ENCODE measurements at regions not wholly inside any gene's neighbourhood (a gene's known extent, or its start where the extent isn't known, plus 50 kb on each side); places are given as distances from the start of the nearest gene placed in this dataset.

DNA sequence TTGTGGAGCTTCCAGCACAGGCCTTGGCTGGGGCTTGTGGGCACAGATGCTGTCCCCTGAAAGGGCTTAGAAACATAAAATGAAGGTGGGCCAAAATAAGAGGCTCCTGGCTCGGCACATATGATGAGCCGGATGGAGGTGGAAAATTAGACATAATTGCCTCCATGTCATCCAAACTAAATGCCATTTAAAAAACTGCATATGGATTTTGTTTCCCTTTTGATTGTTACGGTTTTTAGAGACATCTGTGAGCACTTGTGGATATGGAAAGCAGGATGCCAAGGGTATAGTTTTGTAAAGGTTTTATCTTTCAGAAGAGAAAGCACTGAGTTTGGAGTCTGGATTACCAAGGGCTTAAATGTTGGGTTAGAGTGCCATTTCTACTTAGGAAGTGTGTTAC, 498.3 kb downstream of the RIT2 start:
- no peak for DNase-seq (ENCODE audit: low read depth, low spot score)

- DNase-seq (ENCODE audit: low read depth, low spot score), result no peak
These were observed 495.7 kb downstream of the RIT2 start for GRCh38 chr18:42619771-42620170.

DNA sequence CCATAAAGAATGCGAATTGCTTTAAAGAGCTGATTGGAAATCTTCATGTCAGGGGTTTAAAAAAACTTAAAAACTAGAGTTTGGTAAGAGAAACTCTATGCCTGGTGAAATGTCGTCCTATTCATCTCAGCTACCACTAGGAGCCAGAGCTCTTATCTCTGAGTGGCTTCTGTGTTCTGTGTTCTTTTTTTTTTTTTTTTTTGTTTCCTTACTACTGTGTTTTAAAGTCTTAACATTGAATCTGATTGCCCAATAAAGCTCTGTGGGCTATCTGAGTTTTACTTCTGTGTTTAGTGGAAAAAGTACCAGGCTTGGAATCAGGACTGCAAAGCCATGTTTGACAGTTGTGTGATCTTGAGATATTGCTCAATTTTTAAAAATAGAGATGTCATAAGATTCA, 494.8 kb downstream of the RIT2 start:
- DNase-seq (ENCODE audit: low read depth, low spot score), result no peak

DNA sequence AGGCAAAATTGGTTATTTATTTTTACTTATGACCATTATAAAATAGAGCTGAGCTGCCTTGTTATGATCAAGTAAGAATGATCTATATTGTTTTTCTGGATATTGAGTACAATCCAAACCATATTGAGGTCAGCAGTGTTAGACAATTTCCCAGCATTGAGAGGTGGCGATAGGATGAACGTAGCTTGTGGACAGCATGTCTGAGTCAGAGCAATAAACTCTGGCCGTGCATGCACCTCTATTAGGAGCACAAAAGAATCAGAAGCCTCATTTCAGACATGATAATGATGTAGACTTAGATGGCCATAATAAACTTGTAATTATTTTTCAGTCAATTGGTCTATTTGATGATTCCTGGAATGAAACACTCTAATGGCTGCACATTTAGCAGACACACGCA, 491.6 kb downstream of the RIT2 start:
- no peak for DNase-seq (ENCODE audit: low read depth, low spot score)

DNA sequence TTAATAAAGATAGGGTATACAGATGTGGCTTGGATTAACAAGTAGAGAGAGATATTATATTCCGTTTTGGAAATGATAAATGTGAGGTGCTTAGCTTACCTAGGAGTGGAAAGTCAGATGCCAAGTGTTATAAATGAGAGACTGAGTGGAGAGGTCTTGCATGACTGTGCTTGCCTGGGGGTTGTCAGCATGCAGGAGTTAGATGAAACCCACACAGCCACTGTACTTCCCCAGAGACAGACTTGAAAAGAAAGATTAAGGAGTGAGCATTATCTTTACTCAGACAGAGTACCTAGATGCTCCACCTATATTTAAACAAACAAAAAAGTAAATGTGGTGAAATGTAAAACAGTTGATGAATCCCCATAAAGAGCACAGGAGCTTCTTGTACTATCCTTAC, 482.7 kb downstream of the RIT2 start:
- DNase-seq (ENCODE audit: low read depth, low spot score), result no peak

DNA sequence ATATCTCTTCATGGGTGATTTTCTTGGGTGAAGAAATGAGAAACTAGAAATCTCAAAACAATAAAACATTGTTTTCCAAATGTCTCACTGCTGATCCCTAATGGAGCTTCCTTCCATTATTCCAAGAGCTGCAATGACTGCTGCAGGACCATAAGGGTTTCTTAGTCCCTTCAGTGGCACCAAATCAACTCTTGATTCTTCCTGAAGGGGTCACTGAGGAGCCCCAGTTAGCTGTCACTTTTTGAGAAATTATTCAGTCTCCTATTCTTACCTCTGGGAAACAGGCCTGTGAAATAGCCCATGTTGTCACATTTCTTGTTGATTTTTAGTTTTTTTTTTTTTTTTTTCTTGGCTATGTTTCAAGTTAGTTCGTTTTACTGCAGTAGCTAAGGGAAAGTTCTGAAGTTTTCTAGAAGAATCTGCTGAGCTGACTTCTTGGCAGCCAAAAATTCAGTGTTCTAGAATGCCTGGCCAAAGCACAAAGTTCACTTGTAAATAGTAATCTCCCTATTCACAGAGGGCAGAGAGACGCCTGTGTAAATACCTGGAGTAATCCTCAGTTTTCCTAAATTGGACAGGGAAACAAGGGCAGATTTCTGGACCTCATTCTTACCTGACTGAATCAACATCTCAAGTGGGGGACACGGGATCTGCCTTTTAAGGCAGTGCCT, 480.0 kb downstream of the RIT2 start:
- DNase-seq (ENCODE audit: low read depth, low spot score), result peak; percentile 27

GRCh38 chr18:42636309-42636708, 479.2 kb downstream of the RIT2 start:
- no peak for DNase-seq (ENCODE audit: low read depth, low spot score)

- DNase-seq (ENCODE audit: low read depth, low spot score), result no peak
These were observed 475.3 kb downstream of the RIT2 start for GRCh38 chr18:42640160-42640559.

- no peak for DNase-seq (ENCODE audit: low read depth, low spot score)
These were observed 473.5 kb downstream of the RIT2 start for GRCh38 chr18:42641996-42642395.

- no peak for DNase-seq (ENCODE audit: low read depth, low spot score)
These were observed 470.8 kb downstream of the RIT2 start for GRCh38 chr18:42644729-42645131.

- no peak for DNase-seq (ENCODE audit: low read depth, low spot score)
These were observed 466.0 kb downstream of the RIT2 start for GRCh38 chr18:42649331-42650035.

DNA sequence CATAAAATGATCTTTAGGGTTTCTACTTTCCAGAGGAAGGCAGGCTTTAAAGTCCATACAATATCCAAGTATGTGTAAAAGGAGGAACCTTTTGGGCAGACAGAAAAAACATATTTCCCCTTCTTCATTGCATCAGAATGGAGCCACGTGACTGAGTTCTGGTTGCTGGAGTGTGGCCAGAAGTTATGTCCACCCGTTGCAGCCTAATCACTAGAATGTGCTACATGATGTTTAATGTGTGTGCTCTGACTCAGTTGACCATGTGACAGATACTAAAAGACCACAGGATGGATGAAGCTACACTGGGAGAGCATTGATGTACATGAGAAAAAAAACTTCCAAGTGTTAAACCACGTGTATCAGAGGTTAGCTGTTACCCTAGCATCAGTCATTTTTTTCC, 460.9 kb downstream of the RIT2 start:
- no peak for DNase-seq (ENCODE audit: low read depth, low spot score)

- DNase-seq (ENCODE audit: low read depth, low spot score), result no peak
These were observed 457.9 kb downstream of the RIT2 start for GRCh38 chr18:42657551-42657950.

DNA sequence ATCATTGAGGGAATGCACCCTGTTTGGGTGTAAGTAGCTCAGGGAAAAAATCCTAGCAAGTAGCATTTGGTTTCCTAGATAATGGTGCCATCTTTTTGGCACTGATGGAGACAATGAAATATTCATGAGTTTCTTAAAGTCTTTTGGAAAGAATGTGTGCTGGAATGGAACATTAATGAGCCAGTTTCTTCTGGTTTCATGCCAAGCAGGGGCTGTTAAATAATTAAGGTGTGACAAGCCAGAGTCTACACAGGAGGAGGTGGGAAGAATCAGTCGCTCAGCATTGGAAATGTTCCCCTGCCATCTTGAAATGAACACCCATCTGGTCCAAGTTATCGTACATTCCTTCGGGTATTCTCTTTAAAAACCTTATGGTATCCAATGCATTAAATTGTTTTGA, 457.3 kb downstream of the RIT2 start:
- DNase-seq (ENCODE audit: low read depth, low spot score), result no peak

DNA sequence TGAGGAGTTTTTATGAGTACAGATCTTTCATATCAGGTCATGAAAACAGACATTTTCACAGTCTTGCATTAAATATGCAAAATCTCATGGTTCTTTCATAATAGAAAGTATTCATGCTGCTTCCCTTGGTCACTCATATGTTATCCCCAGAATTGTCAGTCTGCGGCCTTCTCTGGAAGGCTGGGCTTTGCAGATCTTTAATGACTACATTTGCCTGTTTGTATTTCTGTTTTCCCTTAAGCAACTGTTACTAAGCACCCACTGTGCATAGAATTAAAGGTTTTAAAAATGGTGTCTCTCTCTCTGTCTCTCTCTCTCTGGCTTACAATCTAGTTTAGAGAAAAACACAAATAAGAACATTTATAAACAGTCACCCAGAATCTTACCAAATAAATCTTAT, 456.3 kb downstream of the RIT2 start:
- DNase-seq (ENCODE audit: low read depth, low spot score), result no peak

- DNase-seq (ENCODE audit: low read depth, low spot score), result no peak
These were observed 444.6 kb downstream of the RIT2 start for GRCh38 chr18:42670860-42671259.

GRCh38 chr18:42675810-42676209, 439.7 kb downstream of the RIT2 start:
- DNase-seq (ENCODE audit: low read depth, low spot score), result no peak

DNA sequence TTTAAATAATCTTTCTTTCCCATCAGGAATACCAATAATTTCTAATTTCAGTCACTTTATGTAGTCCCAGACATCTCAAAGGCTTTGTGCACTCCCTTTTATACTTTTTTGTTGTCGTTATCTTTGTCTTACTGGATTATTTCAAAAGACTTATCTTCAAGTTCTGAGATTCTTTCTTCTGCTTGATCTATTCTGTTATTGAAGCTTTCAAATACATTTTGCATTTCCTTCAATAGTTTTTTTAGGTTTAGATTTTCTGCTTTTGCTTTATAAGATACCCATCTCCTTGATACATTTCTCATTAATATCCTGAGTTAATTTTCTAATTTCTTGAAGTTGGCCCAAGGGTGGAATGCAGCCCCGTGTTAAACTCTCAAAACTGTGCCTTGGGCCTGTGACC, 432.4 kb downstream of the RIT2 start:
- DNase-seq (ENCODE audit: low read depth, low spot score), result no peak

DNA sequence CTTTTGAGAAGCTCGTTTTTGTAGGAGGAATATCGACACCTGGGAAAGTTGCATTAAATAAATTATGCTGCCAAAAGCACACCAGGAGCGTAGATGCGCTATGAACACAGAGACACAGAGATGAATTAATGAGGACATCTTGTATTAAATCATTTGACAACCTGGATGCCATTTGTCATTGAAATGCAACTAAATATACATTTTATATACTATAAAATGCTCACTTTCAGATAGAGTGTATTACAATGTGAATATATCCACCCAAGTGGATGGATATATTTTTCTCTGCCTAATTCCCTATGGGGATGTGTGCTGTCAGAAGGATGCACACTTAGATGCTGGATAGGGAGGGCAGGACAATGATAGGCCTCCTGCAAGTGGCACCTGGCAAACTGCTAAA, 426.2 kb downstream of the RIT2 start:
- no peak for DNase-seq (ENCODE audit: low read depth, low spot score)
